ENCODE measurements at regions not wholly inside any gene's neighbourhood (a gene's known extent, or its start where the extent isn't known, plus 50 kb on each side); places are given as distances from the start of the nearest gene placed in this dataset.

GRCh38 chr7:25750744-25751508 is 401.1 kb upstream of the NFE2L3 start:
- no peaks in the 10 kb centered on the region for H3K9me3 ChIP-seq (replicated peaks in 1 of 3)
- intact Hi-C loops (cut with DNase I) = no loop called here
- no peaks in the 10 kb centered on the region for H3K27me3 ChIP-seq
- TF ChIP-seq POLR2A (IDR thresholded peaks at IDR 0.05) = no peak
- TF ChIP-seq CTCF (IDR thresholded peaks at IDR 0.05) = no peak
- H3K36me3 ChIP-seq (replicated peaks in 1 of 2) = no peaks in the 10 kb centered on the region
- H3K4me1 ChIP-seq (replicated peaks in 1 of 2) = no peaks in the 10 kb centered on the region
- peak overlapping the region in 2 of 5 donors; percentile 14 to 35 for H3K27ac ChIP-seq
- WGBS, 4 donors = 71 to 76% (median 75%) methylated on average over 13 to 14 of the region's 14 CpGs
- no peak for DNase-seq
- H3K4me3 ChIP-seq = no peak overlapping the region

- no peak for DNase-seq
- 84 to 97% (median 86%) methylated on average over 5 of the region's 5 CpGs for WGBS, 4 donors
These were observed 399.8 kb upstream of the NFE2L3 start for GRCh38 chr7:25752154-25752553.

GRCh38 chr7:25752967-25753791 is 398.8 kb upstream of the NFE2L3 start:
- no peaks in the 10 kb centered on the region for H3K9me3 ChIP-seq (replicated peaks in 1 of 3)
- DNase-seq = no peak
- no peaks in the 10 kb centered on the region for H3K4me1 ChIP-seq (replicated peaks in 1 of 2)
- H3K27me3 ChIP-seq = no peaks in the 10 kb centered on the region
- no peaks in the 10 kb centered on the region for H3K36me3 ChIP-seq (replicated peaks in 1 of 2)
- WGBS, 4 donors = 87 to 93% (median 91%) methylated on average over 16 of the region's 16 CpGs
- intact Hi-C loops (cut with DNase I) = no loop called here
- H3K4me3 ChIP-seq = no peak overlapping the region
- no peak for TF ChIP-seq CTCF (IDR thresholded peaks at IDR 0.05)
- TF ChIP-seq POLR2A (IDR thresholded peaks at IDR 0.05) = no peak
- H3K27ac ChIP-seq = no peak overlapping the region

More at GRCh38 chr7:25752154-25752553, 399.8 kb upstream of the NFE2L3 start:
- no peaks in the 10 kb centered on the region for H3K36me3 ChIP-seq (replicated peaks in 1 of 2)
- TF ChIP-seq POLR2A (IDR thresholded peaks at IDR 0.05) (no peak), CTCF (IDR thresholded peaks at IDR 0.05) (no peak)
- no peaks in the 10 kb centered on the region for H3K27me3 ChIP-seq
- H3K4me1 ChIP-seq (replicated peaks in 1 of 2) = no peaks in the 10 kb centered on the region
- no peak overlapping the region for H3K4me3 ChIP-seq
- no peaks in the 10 kb centered on the region for H3K9me3 ChIP-seq (replicated peaks in 1 of 3)
- H3K27ac ChIP-seq = no peak overlapping the region
- intact Hi-C loops (cut with DNase I) = no loop called here

GRCh38 chr7:25753837-25754236 is 398.2 kb upstream of the NFE2L3 start:
- Histone ChIP-seq H3K27ac (no peak overlapping the region), H3K4me1 (replicated peaks in 1 of 2) (no peaks in the 10 kb centered on the region), H3K36me3 (replicated peaks in 1 of 2) (no peaks in the 10 kb centered on the region), H3K9me3 (replicated peaks in 1 of 3) (no peaks in the 10 kb centered on the region), H3K4me3 (no peak overlapping the region), H3K27me3 (no peaks in the 10 kb centered on the region)
- DNase-seq = no peak
- TF ChIP-seq POLR2A (IDR thresholded peaks at IDR 0.05) (no peak), CTCF (IDR thresholded peaks at IDR 0.05) (no peak)
- 91 to 93% (median 92%) methylated on average over 10 of the region's 10 CpGs for whole genome bisulfite sequencing, 4 donors
- intact Hi-C loops (cut with DNase I) = no loop called here

All from adrenal gland (tissue), 9 donors.